ENCODE measurements at regions not wholly inside any gene's neighbourhood (a gene's known extent, or its start where the extent isn't known, plus 50 kb on each side); places are given as distances from the start of the nearest gene placed in this dataset.

GRCh38 chr3:166962911-166963310 lies 417.2 kb downstream of the ZBBX start:
- TF ChIP-seq POLR2A (IDR thresholded peaks at IDR 0.05; ENCODE audit: low read depth, low read length), result no peak
- no peak for TF ChIP-seq TAF1 (IDR thresholded peaks at IDR 0.05; ENCODE audit: borderline replicate concordance, low read depth, low read length)
- TF ChIP-seq POLR2AphosphoS5 (IDR thresholded peaks at IDR 0.05; ENCODE audit: low read depth, low read length), result no peak

All from GM12892 (cell line).